ENCODE measurements at regions not wholly inside any gene's neighbourhood (a gene's known extent, or its start where the extent isn't known, plus 50 kb on each side); places are given as distances from the start of the nearest gene placed in this dataset.

- H3K27me3 ChIP-seq (ENCODE audit: insufficient read depth, low read length, poor library complexity) = no peaks in the 10 kb centered on the region
- H3K4me1 ChIP-seq (ENCODE audit: insufficient read depth, low read length) = no peaks in the 10 kb centered on the region
- no peaks in the 10 kb centered on the region for H4K20me1 ChIP-seq (ENCODE audit: insufficient read depth, low read length)
- no peaks in the 10 kb centered on the region for H3K79me2 ChIP-seq (ENCODE audit: insufficient read depth, low read length)
- H3K9me3 ChIP-seq (ENCODE audit: insufficient read depth, low read length, severe bottlenecking) = no peaks in the 10 kb centered on the region
- H3K4me3 ChIP-seq (ENCODE audit: low read depth in 1 of 2, low read length in 2 of 2) = no peak overlapping the region
- no peak for DNase-seq
- H2AFZ ChIP-seq (ENCODE audit: low read depth, low read length) = no peak overlapping the region
- no peak overlapping the region for H3K9ac ChIP-seq (ENCODE audit: low read depth, low read length)
- no peak overlapping the region for H3K27ac ChIP-seq (ENCODE audit: low read length)
- TF ChIP-seq EZH2 (IDR thresholded peaks at IDR 0.05; ENCODE audit: borderline replicate concordance, low read depth, low read length, severe bottlenecking) = no peak
- no peak for TF ChIP-seq CTCF (IDR thresholded peaks at IDR 0.05; ENCODE audit: borderline replicate concordance, extremely low read depth, low read length, poor library complexity, severe bottlenecking)
- ATAC-seq (ENCODE audit: insufficient read depth, low read depth) = no peak
- H3K4me2 ChIP-seq (ENCODE audit: insufficient read depth, low read length) = no peak overlapping the region
- no peaks in the 10 kb centered on the region for H3K36me3 ChIP-seq (ENCODE audit: insufficient read depth, low read length)
Measured at GRCh38 chr3:168427835-168428475, 332.2 kb upstream of the GOLIM4 start.

DNA sequence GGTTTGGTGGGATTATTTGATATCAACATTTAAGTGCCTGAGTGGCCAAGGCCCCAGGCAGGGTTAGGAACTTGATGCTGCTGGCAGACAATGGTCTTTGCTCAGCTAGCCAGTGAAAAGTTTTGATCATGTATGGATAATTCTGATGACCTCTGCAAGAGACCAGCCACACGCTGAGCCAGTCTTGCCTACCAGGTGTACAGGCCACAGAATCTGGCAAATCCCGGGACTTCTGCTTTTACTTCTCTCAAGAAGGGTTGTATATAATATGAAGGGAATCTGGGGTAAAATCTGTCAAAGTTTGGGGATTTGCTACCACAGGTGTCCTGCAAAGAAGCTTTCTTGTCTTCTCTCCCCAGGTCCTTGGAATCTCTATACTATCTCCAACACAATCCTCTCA is 331.4 kb upstream of the GOLIM4 start:
- no peaks in the 10 kb centered on the region for H3K4me1 ChIP-seq (ENCODE audit: insufficient read depth, low read length)
- H4K20me1 ChIP-seq (ENCODE audit: insufficient read depth, low read length) = no peaks in the 10 kb centered on the region
- no peak overlapping the region for H3K27ac ChIP-seq (ENCODE audit: low read length)
- H3K4me2 ChIP-seq (ENCODE audit: insufficient read depth, low read length) = no peak overlapping the region
- H3K9ac ChIP-seq (ENCODE audit: low read depth, low read length) = no peak overlapping the region
- ATAC-seq (ENCODE audit: insufficient read depth, low read depth) (no peak), DNase-seq (no peak)
- H3K4me3 ChIP-seq (ENCODE audit: low read depth in 1 of 2, low read length in 2 of 2) = no peak overlapping the region
- no peaks in the 10 kb centered on the region for H3K27me3 ChIP-seq (ENCODE audit: insufficient read depth, low read length, poor library complexity)
- TF ChIP-seq CTCF (IDR thresholded peaks at IDR 0.05; ENCODE audit: borderline replicate concordance, extremely low read depth, low read length, poor library complexity, severe bottlenecking) (no peak), EZH2 (IDR thresholded peaks at IDR 0.05; ENCODE audit: borderline replicate concordance, low read depth, low read length, severe bottlenecking) (no peak)
- H2AFZ ChIP-seq (ENCODE audit: low read depth, low read length) = no peak overlapping the region
- H3K36me3 ChIP-seq (ENCODE audit: insufficient read depth, low read length) = no peaks in the 10 kb centered on the region
- H3K9me3 ChIP-seq (ENCODE audit: insufficient read depth, low read length, severe bottlenecking) = no peaks in the 10 kb centered on the region
- no peaks in the 10 kb centered on the region for H3K79me2 ChIP-seq (ENCODE audit: insufficient read depth, low read length)

DNA sequence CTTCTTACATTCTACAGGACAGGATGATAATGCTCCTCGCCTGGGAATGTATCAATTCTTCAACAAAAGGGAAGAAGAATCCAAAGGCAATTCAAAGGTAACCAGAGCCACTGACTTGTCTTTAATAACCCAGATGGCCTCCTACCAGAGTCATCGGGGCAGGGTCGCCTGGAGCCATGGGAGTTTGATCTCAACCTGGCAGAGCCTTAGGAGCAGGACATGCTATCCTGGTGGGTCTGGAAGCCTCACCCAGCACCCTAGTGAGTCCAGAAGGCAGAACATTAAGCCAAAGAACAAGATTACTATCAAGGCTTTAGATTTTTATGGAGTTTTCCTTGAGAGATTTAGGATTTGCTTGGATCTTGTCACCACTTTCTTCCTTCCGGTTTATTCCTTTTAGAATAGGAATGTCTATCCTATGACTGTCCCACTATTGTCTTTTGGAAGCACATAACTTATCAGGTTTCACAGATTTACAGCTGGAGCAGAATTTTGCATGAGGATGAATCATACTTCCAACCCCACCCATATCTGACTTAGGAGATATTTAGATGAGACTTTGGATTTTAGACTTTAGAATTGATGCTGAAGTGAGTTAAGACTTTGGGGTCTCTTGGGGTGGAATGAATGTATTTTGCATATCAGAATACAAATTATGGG is 330.3 kb upstream of the GOLIM4 start:
- H3K4me2 ChIP-seq (ENCODE audit: insufficient read depth, low read length) = no peak overlapping the region
- H3K36me3 ChIP-seq (ENCODE audit: insufficient read depth, low read length) = no peaks in the 10 kb centered on the region

More for the DNA sequence above, 330.3 kb upstream of the GOLIM4 start:
- H3K4me3 ChIP-seq (ENCODE audit: low read depth in 1 of 2, low read length in 2 of 2) = no peak overlapping the region
- H3K4me1 ChIP-seq (ENCODE audit: insufficient read depth, low read length) = no peaks in the 10 kb centered on the region
- no peak overlapping the region for H3K27ac ChIP-seq (ENCODE audit: low read length)
- H2AFZ ChIP-seq (ENCODE audit: low read depth, low read length) = no peak overlapping the region
- no peaks in the 10 kb centered on the region for H4K20me1 ChIP-seq (ENCODE audit: insufficient read depth, low read length)
- no peaks in the 10 kb centered on the region for H3K27me3 ChIP-seq (ENCODE audit: insufficient read depth, low read length, poor library complexity)
- DNase-seq = no peak
- TF ChIP-seq EZH2 (IDR thresholded peaks at IDR 0.05; ENCODE audit: borderline replicate concordance, low read depth, low read length, severe bottlenecking) = no peak
- no peak for TF ChIP-seq CTCF (IDR thresholded peaks at IDR 0.05; ENCODE audit: borderline replicate concordance, extremely low read depth, low read length, poor library complexity, severe bottlenecking)
- H3K9ac ChIP-seq (ENCODE audit: low read depth, low read length) = no peak overlapping the region
- no peaks in the 10 kb centered on the region for H3K9me3 ChIP-seq (ENCODE audit: insufficient read depth, low read length, severe bottlenecking)
- no peak for ATAC-seq (ENCODE audit: insufficient read depth, low read depth)
- no peaks in the 10 kb centered on the region for H3K79me2 ChIP-seq (ENCODE audit: insufficient read depth, low read length)
